IPS-NIHi11 (cell line): ENCODE measurements at regions not wholly inside any gene's neighbourhood (a gene's known extent, or its start where the extent isn't known, plus 50 kb on each side); places are given as distances from the start of the nearest gene placed in this dataset.

Experiments used
- DNase-seq: peaks from one replicate; pipeline ENCODE4 v3.0.0; 2012; ENCODE audit warnings: mixed read lengths, low spot score

DNA sequence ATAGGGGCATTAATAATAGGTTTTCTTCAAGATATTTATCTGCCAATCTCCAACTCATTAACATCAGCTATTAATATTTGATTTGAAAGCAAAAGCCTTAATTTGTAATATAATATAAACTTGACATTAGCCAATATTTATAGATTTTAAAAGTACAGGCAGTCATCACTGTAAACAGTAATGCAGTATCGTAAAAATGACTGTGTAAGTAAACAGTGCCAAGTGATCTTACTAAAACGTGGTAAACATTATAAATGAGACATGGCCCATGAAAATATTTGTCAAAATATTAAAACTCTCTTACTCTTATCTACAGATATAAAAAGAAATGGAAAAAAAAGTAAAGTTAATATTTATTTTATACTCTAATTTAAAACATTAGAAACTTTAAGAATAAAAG, 101.6 kb upstream of the EPHA6 start:
- DNase-seq = no peak

DNA sequence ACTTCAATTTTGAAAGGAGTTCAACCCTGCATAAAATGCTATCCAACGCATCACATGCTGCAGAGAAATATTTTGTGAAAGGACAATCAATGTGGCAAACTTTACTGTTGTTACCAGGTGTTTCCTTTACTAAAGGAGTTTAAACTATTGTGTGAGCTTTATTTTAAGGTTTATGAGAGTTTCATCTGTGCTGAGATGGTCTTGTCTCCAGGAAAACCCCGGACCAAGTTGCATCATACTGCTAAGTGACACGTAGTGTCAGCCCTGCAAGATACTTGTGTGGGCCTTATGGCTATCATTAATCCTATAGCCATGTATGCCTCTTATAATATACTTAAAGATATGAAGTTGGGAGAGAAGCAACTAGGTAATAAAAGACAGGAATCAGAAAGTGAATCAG, 94.5 kb upstream of the EPHA6 start:
- DNase-seq = no peak

DNA sequence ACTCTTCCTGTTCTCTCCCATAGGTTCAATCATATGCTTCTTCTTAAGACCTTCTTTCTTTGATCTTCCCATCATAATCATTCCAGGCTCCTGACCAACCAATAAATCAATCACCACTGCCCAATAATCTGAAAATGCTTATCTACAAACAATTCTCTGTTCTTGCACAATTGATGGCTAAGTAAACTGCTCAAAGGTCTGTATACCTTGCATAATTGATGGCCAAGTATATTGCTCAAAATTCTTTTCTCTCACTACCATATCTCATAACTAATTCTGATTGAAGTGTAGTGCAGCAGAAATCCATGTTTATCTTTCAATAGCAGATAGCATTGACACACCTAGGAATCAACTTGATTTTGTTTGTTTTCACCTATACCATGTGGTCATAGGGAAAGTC, 83.4 kb upstream of the EPHA6 start:
- no peak for DNase-seq

DNA sequence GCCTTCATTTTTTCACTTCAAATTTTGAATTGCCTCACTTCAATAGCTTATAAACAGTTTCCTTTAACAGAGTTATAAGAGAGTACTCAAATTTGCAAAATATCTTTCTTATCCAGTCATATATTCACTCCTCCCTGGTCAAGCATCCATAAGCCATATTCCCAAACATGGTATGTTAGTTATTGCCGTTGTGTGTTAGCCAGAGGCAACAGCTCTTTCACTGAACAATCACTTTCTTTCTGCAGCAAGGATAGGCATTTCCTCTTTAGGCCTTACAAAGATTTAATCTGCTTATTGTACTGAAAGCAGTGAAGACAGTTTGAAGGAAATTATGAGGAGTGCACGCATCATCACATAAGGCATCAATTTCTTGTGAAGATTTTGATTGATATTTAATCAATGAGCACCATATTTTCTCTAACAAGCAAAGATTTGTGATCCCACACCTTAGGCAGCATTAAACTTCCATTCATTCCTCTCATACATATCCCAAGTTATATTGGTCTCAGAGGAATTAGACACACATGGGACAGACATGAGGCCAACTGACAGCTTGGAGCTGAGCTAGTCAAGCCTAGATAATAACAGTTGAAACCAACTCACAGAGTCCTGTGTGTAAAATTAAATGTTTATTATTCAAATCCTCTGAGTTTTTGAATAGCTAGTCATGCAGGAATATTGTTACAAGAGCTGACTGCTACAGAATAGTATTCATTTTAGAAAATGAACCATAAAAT, 80.0 kb upstream of the EPHA6 start:
- DNase-seq = no peak

DNA sequence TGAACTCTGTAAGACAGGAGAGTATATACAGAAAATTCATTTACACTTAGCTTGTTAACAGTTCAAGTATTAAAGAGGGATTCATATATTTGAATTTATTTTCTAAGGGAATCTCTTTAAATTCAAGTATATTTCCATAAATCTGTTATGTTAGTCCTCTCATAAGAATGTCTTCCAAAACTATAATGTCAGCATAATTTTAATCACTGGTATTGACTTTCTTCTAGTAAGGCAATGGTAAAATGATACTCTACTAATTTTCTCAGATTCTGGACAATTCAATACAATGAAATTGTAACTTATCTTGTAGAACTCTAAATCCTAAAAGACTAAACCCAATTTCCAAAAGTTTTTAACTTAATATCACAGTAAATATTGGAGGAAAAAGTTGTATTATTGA, 66.3 kb upstream of the EPHA6 start:
- no peak for DNase-seq

DNA sequence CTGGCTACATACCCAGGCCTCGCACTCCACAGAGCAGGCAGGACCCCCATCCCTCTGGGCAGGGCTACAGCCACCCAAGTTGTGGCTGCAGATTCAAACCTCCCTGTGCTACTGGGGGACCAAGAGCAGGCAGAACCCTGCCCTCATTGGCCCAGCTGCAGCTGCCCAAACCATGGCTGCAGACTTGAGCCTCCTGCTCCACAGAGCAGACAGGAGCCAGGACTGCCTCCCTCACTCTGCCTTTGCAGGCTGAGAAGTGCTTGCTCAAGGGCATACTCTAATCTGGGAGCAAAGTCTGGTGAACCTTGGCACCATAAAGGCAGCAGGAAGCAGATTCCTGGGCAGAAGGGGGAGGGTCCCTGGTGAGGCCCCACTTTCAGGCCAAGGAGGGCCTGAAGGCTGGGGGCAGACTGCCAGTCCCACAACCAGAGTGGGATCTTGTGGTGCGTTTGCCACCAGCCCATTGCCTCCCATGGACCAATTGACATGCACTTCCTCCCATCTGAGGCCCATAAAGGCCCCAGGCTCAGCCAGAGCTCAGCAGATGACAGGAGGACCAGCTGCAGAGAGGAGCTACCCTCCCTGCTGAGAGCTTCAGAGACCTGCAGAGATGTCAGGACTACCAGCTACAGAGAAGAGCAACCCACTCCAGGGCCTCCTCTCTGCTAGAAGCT, 64.2 kb upstream of the EPHA6 start:
- no peak for DNase-seq

DNA sequence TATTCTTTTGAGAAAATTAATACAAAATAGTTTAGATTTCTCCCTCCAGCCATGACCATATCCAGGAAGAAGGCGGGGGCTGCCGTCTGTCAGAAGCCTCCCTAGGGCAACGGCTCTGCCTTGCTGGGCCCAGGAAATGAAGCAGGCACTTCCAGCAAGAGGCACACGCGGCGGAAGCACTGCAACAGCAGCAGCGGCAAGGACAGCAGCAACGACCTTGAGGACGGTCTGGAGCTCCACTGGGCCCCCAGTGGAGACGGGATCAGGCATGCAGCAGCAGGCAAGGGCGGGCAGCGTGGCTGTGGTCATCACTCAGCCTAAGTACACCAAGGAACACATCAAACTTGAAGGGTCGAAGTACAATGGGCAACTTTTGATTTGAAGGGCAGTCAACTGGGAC, 61.3 kb upstream of the EPHA6 start:
- no peak for DNase-seq

DNA sequence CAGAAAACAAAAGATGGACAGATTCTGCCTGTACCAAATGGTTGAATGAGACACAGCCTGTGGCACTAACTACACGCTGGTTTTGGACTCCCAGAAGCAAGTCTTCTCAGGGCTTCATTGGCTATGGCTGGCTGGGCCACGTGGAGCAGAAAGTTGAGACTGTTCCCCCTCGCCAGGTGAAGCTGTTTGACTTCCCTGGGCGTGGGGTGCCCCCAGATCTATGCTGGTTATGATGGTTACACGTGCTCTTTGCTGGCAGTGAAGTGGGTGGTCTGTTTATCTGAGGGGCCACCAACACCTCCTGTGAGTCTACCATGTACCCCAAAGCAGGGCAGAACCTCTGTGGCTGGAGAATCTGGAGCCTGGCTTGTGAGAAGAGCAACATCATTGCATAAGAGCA, 60.3 kb upstream of the EPHA6 start:
- DNase-seq = no peak

DNA sequence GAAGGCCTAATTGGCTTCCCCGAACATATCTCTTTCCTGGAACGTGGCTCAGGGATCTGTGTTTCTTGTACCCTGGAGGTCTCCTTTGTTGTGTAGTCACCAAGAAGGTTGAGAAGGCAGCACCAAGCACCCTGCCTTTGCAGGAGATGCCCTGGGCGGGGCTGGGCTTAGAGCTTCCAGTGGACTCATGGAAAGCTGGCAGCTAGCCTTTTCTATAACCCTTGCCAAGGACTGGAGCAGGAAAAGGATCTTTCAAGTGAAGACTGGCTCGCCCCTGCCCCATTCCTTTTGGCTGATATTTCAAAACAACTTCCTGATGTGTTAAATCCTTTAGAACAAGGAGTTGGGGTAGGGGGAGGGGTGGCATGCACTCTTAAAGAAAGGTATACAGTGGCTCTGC, 58.9 kb upstream of the EPHA6 start:
- DNase-seq = no peak

DNA sequence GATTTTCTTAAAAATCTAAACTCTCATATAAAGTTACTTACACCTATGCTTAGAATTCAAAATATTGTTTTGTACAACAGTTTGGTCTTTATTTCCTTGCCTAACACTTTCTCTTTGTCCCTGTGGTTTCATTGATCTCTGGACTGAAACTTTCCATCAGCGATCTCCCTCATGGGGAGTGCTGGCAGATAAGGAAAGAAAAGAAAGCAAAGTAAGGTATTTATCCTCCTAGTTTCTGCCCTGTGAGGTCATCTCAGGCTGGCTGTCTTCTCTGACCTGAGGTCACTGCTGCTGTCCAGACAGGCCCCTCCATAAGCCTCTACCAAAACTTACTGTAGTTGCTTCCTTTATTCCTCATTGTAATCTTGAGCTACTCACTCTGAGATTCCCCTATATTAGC, 57.9 kb upstream of the EPHA6 start:
- no peak for DNase-seq

DNA sequence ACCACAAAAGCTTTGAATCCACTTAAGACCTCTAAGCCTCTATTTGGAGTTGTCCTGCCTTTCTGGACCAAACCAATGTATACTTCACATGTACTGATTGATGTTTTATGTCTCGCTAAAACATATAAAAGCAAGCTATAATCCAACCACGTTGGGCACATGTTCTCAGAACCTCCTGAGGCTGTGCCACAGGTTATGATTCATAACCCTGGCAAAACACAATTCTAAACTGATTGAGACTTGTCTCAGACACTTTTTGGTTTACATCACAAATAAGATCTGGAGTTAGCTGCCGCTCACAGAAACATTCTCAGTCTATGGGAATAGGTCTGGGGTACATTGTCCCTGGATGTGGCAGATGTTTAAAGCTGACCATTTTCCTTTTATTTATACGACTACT, 53.4 kb upstream of the EPHA6 start:
- DNase-seq = no peak
